DND-41 (cell line): ENCODE measurements at regions not wholly inside any gene's neighbourhood (a gene's known extent, or its start where the extent isn't known, plus 50 kb on each side); places are given as distances from the start of the nearest gene placed in this dataset.

ENCODE experiments used
- ATAC-seq: fragments of 200-7000 bp; cut with Tn5 transposase; 3 replicates; pipeline ENCODE4 v1.9.1; 2021; ENCODE audit warnings: low read depth; ENCODE audit not compliant: insufficient read depth
- DNase-seq: peaks from one replicate; pipeline ENCODE4 v3.0.0-alpha.2; 2020
- H2AFZ ChIP-seq: 2 replicates; pipeline ENCODE4 v1.6.0; 2012; ENCODE audit warnings: low read depth, low read length
- H3K27ac ChIP-seq: 2 replicates; pipeline ENCODE4 v1.5.1; 2012; ENCODE audit warnings: low read length, inconsistent platforms
- H3K27me3 ChIP-seq: fragments of 200-600 bp; sonication (generic); 2 replicates; pipeline ENCODE4 v1.6.0; 2012; ENCODE audit warnings: low read length, mild to moderate bottlenecking, inconsistent platforms; ENCODE audit not compliant: insufficient read depth, poor library complexity
- H3K36me3 ChIP-seq: 2 replicates; pipeline ENCODE4 v1.5.1; 2012; ENCODE audit warnings: low read length, inconsistent platforms; ENCODE audit not compliant: insufficient read depth
- H3K4me1 ChIP-seq: 2 replicates; pipeline ENCODE4 v1.5.1; 2012; ENCODE audit warnings: mild to moderate bottlenecking, low read length; ENCODE audit not compliant: insufficient read depth
- H3K4me2 ChIP-seq: 2 replicates; pipeline ENCODE4 v1.6.0; 2012; ENCODE audit warnings: mild to moderate bottlenecking, moderate library complexity, low read length, inconsistent platforms; ENCODE audit not compliant: insufficient read depth
- H3K4me3 ChIP-seq, 2 experiments: fragments of 200-600 bp in 1 of 2; shearing (Covaris generic) in 1 of 2; 2 replicates each; pipeline ENCODE4 v1.5.1; 2012 to 2016; ENCODE audit warnings: inconsistent platforms in 2 of 2, low read length in 2 of 2, mild to moderate bottlenecking in 2 of 2, low read depth in 1 of 2, moderate library complexity in 1 of 2
- H3K79me2 ChIP-seq: 2 replicates; pipeline ENCODE4 v1.6.0; 2012; ENCODE audit warnings: low read length, inconsistent platforms; ENCODE audit not compliant: insufficient read depth
- H3K9ac ChIP-seq: 2 replicates; pipeline ENCODE4 v1.6.0; 2012; ENCODE audit warnings: low read depth, mild to moderate bottlenecking, inconsistent platforms, low read length, moderate library complexity
- H3K9me3 ChIP-seq: 2 replicates; pipeline ENCODE4 v1.5.1; 2012; ENCODE audit warnings: low read length, moderate library complexity, mild to moderate bottlenecking, inconsistent platforms; ENCODE audit not compliant: insufficient read depth, severe bottlenecking
- H4K20me1 ChIP-seq: 2 replicates; pipeline ENCODE4 v1.6.0; 2012; ENCODE audit warnings: low read length; ENCODE audit not compliant: insufficient read depth
- EZH2 ChIP-seq: IDR thresholded peaks from 3 replicates; pipeline ENCODE4 v1.6.1; 2012; ENCODE audit warnings: borderline replicate concordance, low read depth, mild to moderate bottlenecking, moderate library complexity, low read length, inconsistent platforms; ENCODE audit not compliant: severe bottlenecking
- TF ChIP-seq, protein P1 (sequence below): IDR thresholded peaks from 2 replicates; pipeline ENCODE4 v1.5.1; 2012; ENCODE audit warnings: borderline replicate concordance, low read length, moderate library complexity, mild to moderate bottlenecking; ENCODE audit not compliant: poor library complexity, severe bottlenecking; ENCODE audit errors: extremely low read depth

- H4K20me1 ChIP-seq, result no peaks in the 10 kb centered on the region
- ATAC-seq, result no peak
- H3K4me2 ChIP-seq, result no peak overlapping the region
- H3K4me3 ChIP-seq, result no peak overlapping the region
- no peaks in the 10 kb centered on the region for H3K27me3 ChIP-seq
- DNase-seq, result no peak
- H3K27ac ChIP-seq, result no peak overlapping the region
- TF ChIP-seq EZH2, result no peak
- TF ChIP-seq, protein P1, sequence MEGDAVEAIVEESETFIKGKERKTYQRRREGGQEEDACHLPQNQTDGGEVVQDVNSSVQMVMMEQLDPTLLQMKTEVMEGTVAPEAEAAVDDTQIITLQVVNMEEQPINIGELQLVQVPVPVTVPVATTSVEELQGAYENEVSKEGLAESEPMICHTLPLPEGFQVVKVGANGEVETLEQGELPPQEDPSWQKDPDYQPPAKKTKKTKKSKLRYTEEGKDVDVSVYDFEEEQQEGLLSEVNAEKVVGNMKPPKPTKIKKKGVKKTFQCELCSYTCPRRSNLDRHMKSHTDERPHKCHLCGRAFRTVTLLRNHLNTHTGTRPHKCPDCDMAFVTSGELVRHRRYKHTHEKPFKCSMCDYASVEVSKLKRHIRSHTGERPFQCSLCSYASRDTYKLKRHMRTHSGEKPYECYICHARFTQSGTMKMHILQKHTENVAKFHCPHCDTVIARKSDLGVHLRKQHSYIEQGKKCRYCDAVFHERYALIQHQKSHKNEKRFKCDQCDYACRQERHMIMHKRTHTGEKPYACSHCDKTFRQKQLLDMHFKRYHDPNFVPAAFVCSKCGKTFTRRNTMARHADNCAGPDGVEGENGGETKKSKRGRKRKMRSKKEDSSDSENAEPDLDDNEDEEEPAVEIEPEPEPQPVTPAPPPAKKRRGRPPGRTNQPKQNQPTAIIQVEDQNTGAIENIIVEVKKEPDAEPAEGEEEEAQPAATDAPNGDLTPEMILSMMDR, result no peak
- H3K9ac ChIP-seq, result no peak overlapping the region
- H2AFZ ChIP-seq, result no peak overlapping the region
- no peaks in the 10 kb centered on the region for H3K79me2 ChIP-seq
- H3K36me3 ChIP-seq, result no peaks in the 10 kb centered on the region
- no peaks in the 10 kb centered on the region for H3K9me3 ChIP-seq
- no peaks in the 10 kb centered on the region for H3K4me1 ChIP-seq
These were observed 60.1 kb upstream of the DAZL start for GRCh38 chr3:16665282-16665741.

DNA sequence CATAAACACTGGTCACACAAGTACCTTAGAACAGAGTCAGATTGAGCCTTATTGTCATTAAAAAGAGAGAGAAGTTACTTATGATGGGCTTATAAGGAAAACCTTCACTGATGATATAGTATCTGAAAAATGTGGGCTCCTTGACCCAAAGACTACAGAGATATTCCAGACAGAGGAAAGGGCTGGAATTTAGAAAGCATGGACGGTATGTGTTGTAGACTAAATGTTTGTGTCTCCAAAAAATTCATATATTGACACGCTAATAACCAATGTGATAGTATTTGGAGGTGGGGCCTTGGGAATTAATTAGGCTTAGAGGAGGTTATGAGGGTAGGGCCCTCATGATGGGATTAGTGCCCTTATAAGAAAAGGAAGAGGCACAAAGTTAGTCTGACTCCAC, 61.0 kb upstream of the DAZL start:
- Histone ChIP-seq H3K9ac (no peak overlapping the region), H3K4me3 (no peak overlapping the region), H3K27me3 (no peaks in the 10 kb centered on the region), H3K79me2 (no peaks in the 10 kb centered on the region), H3K4me1 (no peaks in the 10 kb centered on the region), H2AFZ (no peak overlapping the region), H4K20me1 (no peaks in the 10 kb centered on the region), H3K9me3 (peaks cover 2% of the 10 kb centered on the region), H3K4me2 (no peak overlapping the region), H3K27ac (no peak overlapping the region), H3K36me3 (no peaks in the 10 kb centered on the region)
- no peak for DNase-seq
- TF ChIP-seq, protein P1, result no peak
- TF ChIP-seq EZH2, result no peak
- no peak for ATAC-seq

- Histone ChIP-seq H3K79me2 (no peaks in the 10 kb centered on the region), H4K20me1 (no peaks in the 10 kb centered on the region), H3K27ac (no peak overlapping the region), H3K4me3 (no peak overlapping the region), H3K27me3 (no peaks in the 10 kb centered on the region), H3K9me3 (peaks cover 3% of the 10 kb centered on the region), H3K4me2 (no peak overlapping the region), H3K4me1 (no peaks in the 10 kb centered on the region), H3K9ac (no peak overlapping the region), H3K36me3 (no peaks in the 10 kb centered on the region), H2AFZ (no peak overlapping the region)
- ATAC-seq, result no peak
- no peak for TF ChIP-seq EZH2
- TF ChIP-seq, protein P1, result no peak
- DNase-seq, result no peak
These were observed 62.4 kb upstream of the DAZL start for GRCh38 chr3:16667633-16668032.
